ENCODE measurements at regions not wholly inside any gene's neighbourhood (a gene's known extent, or its start where the extent isn't known, plus 50 kb on each side); places are given as distances from the start of the nearest gene placed in this dataset.

DNA sequence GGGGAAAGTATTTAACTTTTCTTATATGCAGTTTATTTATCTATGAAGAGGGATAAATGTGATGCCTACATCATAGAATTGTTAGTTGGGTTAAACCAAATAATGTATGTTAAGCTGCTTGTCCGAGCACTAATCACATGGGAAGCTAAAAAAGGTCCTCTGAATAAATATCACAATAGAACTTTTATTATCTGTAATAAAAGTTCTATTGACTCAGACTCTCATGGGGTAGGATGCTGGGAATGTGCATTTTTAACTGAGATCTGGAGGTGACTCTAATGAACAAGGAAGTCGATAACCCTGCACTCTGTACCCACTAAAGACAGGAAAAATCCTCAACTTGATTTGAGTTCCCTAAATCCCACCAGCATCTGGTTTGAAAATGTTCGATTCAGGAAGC is 205.9 kb upstream of the IL12B start:
- TF ChIP-seq REST (IDR thresholded peaks at IDR 0.05; ENCODE audit: insufficient read depth in 1 of 2, low read depth in 2 of 2, low read length in 2 of 2) (no peak), TAF1 (IDR thresholded peaks at IDR 0.05; ENCODE audit: borderline replicate concordance, insufficient read depth, low read length) (no peak), SIN3A (IDR thresholded peaks at IDR 0.05; ENCODE audit: borderline replicate concordance, insufficient read depth, low read length) (no peak), POLR2AphosphoS5 (IDR thresholded peaks at IDR 0.05; ENCODE audit: low read depth, low read length) (no peak), FOXP2 (optimal IDR thresholded peaks at IDR 0.05; ENCODE audit: borderline replicate concordance, extremely low read depth, extremely low read length, insufficient read depth) (no peak)
